NCI-H1092 treated with DMSO at 0.1 percent for 48 hours (cell line): ENCODE measurements at regions not wholly inside any gene's neighbourhood (a gene's known extent, or its start where the extent isn't known, plus 50 kb on each side); places are given as distances from the start of the nearest gene placed in this dataset.

Experiments used
- DNase-seq: peaks from one replicate; lab custom pipeline; 2025; lab: John Stamatoyannopoulos, UW

GRCh38 chr17:68660302-68660701 is 59.1 kb upstream of the FAM20A start:
- DNase-seq, result no peak

DNA sequence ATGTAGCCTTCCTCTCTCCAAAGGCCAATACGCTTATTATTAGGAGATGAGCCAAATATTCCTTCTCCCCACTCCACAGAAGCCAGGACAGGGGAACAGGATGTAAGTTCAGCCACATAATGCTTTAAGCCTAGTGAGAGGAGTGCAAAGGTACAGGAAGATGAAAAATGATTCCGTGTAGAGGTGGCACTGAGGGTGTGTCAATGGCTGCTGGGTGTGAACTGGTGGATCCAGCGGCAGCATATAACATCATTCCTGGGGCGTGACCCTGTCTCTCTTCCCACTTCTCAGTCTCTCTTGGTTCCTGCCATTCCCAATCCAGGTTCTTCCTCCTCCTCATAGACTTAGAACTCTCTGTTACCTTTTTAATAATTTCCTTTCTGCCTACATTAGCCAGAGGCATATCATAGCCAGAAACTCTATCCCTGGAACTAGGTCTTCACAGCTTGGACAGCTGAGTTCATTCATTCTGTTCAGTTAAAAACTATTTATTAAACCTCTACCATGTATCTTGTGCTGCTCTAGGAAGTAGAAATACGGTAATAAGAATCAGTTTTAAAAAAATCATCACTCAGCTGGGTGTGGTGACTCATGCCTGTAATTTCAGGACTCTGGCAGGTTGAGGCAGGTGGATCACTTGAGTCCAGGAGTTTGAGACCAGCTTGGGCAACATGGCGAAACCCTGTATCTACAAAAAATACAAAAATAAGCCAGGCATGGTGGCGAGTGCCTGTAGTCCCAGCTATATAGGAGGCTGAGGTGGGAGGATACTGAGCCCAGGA is 58.0 kb upstream of the FAM20A start:
- DNase-seq, result no peak

DNA sequence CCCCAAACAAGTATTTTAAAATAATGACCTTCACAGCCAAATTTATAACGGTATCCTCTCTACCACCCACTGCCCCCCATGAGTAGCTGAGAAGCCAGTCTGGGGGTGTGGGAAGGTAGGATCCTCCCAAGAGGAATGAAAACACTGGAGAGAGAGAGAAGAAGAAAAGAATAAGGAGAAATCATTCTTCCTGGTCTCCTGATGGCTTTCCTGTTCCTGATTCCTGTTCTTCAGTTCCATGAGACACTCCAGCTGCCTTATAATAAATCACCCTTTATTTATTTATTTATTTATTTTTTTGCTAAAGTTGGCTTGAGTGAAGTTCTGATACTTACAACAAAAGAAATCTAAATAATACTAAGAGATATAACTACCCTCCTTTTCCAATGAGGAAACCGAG is 56.4 kb upstream of the FAM20A start:
- no peak for DNase-seq

- DNase-seq, result no peak
These were observed 56.0 kb upstream of the FAM20A start for GRCh38 chr17:68657166-68657565.

DNA sequence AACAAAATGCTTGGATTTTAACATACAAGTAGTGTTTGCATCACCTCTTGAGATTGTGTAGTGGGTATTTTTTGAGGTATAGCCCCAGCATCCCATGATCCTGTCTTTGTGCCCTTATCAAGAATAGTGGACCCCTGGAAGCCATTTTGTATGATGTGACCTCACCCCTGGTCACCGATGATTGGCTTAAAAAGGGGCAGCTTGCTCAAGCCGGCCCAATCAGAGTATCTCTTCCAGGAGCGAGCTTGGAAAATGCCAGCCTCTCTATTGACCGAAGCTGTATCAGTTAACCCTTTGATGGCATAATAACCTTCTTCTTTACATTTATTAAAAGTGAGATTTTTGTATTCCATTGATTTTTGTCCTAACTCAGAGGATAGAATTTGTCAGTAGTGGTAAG is 55.5 kb upstream of the FAM20A start:
- DNase-seq, result no peak
